Common myeloid progenitor, CD34-positive (primary cell): ENCODE measurements at regions not wholly inside any gene's neighbourhood (a gene's known extent, or its start where the extent isn't known, plus 50 kb on each side); places are given as distances from the start of the nearest gene placed in this dataset.

ENCODE experiments used
- CTCF ChIA-PET: fragments of 350-600 bp; sonication (Branson Sonifier 250); formaldehyde crosslinking; loops from one replicate; lab custom pipeline; 2021; ENCODE audit warnings: antibody characterized with exemption; lab: Charles Lee
- POLR2A ChIA-PET: fragments of 350-600 bp; sonication (Branson Sonifier 250); formaldehyde crosslinking; loops from one replicate; lab custom pipeline; 2021; ENCODE audit warnings: antibody characterized with exemption; lab: Charles Lee
- DNase-seq, 3 donors: peaks; one replicate each; pipeline versions ENCODE4 v3.0.0 to v3.0.0-alpha.2; 2013
- H3K27ac ChIP-seq, 2 experiments: 1 replicate in 1 of 2; 2 replicates in 1 of 2; pipeline ENCODE4 v1.7.0; 2013; ENCODE audit warnings: inconsistent platforms in 2 of 2, low read length in 2 of 2, mild to moderate bottlenecking in 2 of 2, low read depth in 1 of 2, moderate library complexity in 1 of 2; ENCODE audit not compliant: severe bottlenecking in 2 of 2, insufficient read depth in 1 of 2, poor library complexity in 1 of 2
- H3K27me3 ChIP-seq, 5 experiments: replicated peaks in 2 of 5; 1 replicate in 3 of 5; 2 replicates in 2 of 5; pipeline versions ENCODE4 v1.6.1 to v1.7.0; 2013; ENCODE audit warnings: low read length in 4 of 5, mild to moderate bottlenecking in 2 of 5, moderate library complexity in 2 of 5, inconsistent platforms in 1 of 5; ENCODE audit not compliant: insufficient read depth in 5 of 5, control insufficient read depth in 4 of 5
- H3K36me3 ChIP-seq, 4 experiments: 1 replicate in 2 of 4; 2 replicates in 2 of 4; pipeline versions ENCODE4 v1.6.1 to v1.7.0; 2013; ENCODE audit warnings: low read length in 3 of 4, control low read depth in 1 of 4, mild to moderate bottlenecking in 1 of 4; ENCODE audit not compliant: control insufficient read depth in 4 of 4, insufficient read depth in 4 of 4
- H3K4me1 ChIP-seq, 4 experiments: 1 replicate in 3 of 4; 2 replicates in 1 of 4; pipeline versions ENCODE4 v1.6.1 to v1.7.1; 2013; ENCODE audit warnings: low read length in 3 of 4, mild to moderate bottlenecking in 3 of 4, control low read depth in 1 of 4, inconsistent platforms in 1 of 4, moderate library complexity in 1 of 4; ENCODE audit not compliant: control insufficient read depth in 4 of 4, insufficient read depth in 4 of 4; ENCODE audit errors: control extremely low read depth in 1 of 4
- H3K4me3 ChIP-seq, 7 experiments: 1 replicate in 4 of 7; 2 replicates in 3 of 7; pipeline versions ENCODE4 v1.5.1 to v1.7.0; 2013; ENCODE audit warnings: mild to moderate bottlenecking in 7 of 7, low read length in 6 of 7, moderate library complexity in 6 of 7, inconsistent platforms in 2 of 7, low read depth in 2 of 7, control low read depth in 1 of 7; ENCODE audit not compliant: insufficient read depth in 4 of 7, control insufficient read depth in 1 of 7; ENCODE audit errors: extremely low read depth in 1 of 7
- H3K9me3 ChIP-seq, 5 experiments: 1 replicate in 4 of 5; 2 replicates in 1 of 5; pipeline versions ENCODE4 v1.6.1 to v1.7.1; 2013; ENCODE audit warnings: low read length in 4 of 5, mild to moderate bottlenecking in 2 of 5, inconsistent platforms in 1 of 5, low read depth in 1 of 5, moderate library complexity in 1 of 5; ENCODE audit not compliant: control insufficient read depth in 4 of 5, insufficient read depth in 2 of 5; ENCODE audit errors: control extremely low read depth in 1 of 5
- WGBS: methylation state at CpG from one replicate; pipeline ENCODE4 v1.1.5; 2013; ENCODE audit not compliant: insufficient coverage; 5-methylcytosine and 5-hydroxymethylcytosine counted together

- no peak for DNase-seq
- 80% methylated on average over 1 of the region's 2 CpGs for WGBS
- no peaks in the 10 kb centered on the region for H3K27me3 ChIP-seq
- no peaks in the 10 kb centered on the region for H3K36me3 ChIP-seq
- H3K4me3 ChIP-seq = no peak overlapping the region
- POLR2A ChIA-PET = no interaction called here
- H3K27ac ChIP-seq = no peak overlapping the region
- no peaks in the 10 kb centered on the region for H3K4me1 ChIP-seq
- CTCF ChIA-PET = no interaction called here
- H3K9me3 ChIP-seq = no peaks in the 10 kb centered on the region
Observed at GRCh38 chr4:124279741-124280140, 432.8 kb downstream of the ANKRD50 start.

DNA sequence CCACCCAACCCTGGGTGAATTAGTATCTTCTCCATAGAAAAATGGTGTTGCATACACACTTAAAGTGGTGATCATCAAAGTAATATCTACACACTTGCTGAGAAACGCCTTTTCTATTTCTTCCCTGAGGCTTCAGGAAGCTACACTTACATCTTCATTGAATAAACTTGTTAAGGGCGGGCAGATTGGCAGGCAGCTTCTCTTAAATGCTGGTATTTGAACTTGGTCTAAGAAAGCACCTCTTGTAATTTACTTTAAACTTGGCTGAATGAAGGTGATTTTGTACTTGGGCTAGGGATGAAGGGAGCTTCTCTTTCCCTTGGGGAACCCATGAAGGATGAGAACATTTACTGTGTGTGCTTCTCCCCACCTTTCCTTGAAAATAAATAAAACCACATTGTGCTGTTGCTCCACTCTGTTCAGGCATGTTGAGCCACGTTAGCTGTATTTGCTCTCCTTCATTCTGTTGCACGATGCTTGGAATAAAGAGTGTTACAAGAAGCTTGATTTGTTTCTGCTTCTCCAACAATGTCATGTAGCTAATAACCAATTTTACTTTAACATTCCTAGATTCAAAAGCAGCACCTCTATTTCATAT is 430.1 kb downstream of the ANKRD50 start:
- CTCF ChIA-PET = interaction anchor here (1.1 kb wide), 1 partner anchor 21 kb away, joined by 3 read pairs; no protein-coding TSS in a partner anchor
- no peaks in the 10 kb centered on the region for H3K36me3 ChIP-seq
- no peaks in the 10 kb centered on the region for H3K4me1 ChIP-seq
- H3K27me3 ChIP-seq = no peaks in the 10 kb centered on the region
- POLR2A ChIA-PET = no interaction called here
- H3K9me3 ChIP-seq = no peaks in the 10 kb centered on the region
- no peak overlapping the region for H3K4me3 ChIP-seq
- H3K27ac ChIP-seq = no peak overlapping the region
- no peak for DNase-seq
- WGBS = 89% methylated on average over 1 of the region's 4 CpGs

DNA sequence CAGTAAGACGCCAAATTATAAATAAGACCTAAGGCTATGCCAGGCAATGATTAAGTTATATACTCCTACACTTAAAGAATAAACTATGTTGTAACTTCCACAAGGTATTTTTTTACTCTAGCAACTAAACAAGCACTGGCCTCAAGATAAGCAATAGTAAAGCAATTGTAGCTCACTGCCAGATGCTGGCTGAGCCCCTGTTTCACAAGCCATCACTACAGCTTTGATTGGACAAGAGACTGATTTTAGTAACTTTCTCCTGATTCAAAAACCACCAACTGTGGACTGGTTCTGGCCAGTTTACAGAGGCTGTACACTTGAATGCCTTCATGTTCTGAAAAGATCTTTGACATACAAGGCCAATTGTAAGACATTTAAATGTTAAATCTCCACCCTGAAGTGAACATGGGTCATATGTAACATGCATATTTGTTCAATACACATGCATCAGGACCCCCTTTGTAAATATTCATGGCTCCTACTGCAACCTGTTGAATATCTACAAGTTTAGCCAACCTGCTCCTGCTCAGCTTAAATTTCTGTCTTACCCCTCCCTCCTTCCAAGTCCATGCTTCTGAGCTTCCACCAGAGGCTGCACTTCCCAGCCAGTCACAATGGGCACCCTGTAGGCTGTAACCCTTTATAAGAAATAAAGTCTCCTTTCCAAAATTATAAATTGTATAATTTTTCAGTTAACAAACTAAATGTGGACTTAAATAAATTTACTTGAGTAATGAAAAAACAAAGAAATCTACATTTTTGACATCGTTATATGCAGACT is 423.6 kb downstream of the ANKRD50 start:
- no CpG with 5 or more reads among the region's 2 CpGs for WGBS
- POLR2A ChIA-PET = no interaction called here
- CTCF ChIA-PET = no interaction called here

GRCh38 chr4:124290678-124291077 is 421.9 kb downstream of the ANKRD50 start:
- CTCF ChIA-PET = no interaction called here
- Histone ChIP-seq H3K4me1 (no peaks in the 10 kb centered on the region), H3K4me3 (no peak overlapping the region), H3K9me3 (no peaks in the 10 kb centered on the region), H3K27ac (no peak overlapping the region), H3K36me3 (no peaks in the 10 kb centered on the region), H3K27me3 (no peaks in the 10 kb centered on the region)
- POLR2A ChIA-PET = interaction anchor here (0.6 kb wide), 1 partner anchor 1206 kb away, joined by 3 read pairs; no protein-coding TSS in a partner anchor
- DNase-seq = no peak
- WGBS = no CpG with 5 or more reads among the region's 1 CpG

More for the DNA sequence above, 423.6 kb downstream of the ANKRD50 start:
- no peaks in the 10 kb centered on the region for H3K27me3 ChIP-seq
- no peaks in the 10 kb centered on the region for H3K36me3 ChIP-seq
- H3K4me1 ChIP-seq = no peaks in the 10 kb centered on the region
- no peaks in the 10 kb centered on the region for H3K9me3 ChIP-seq
- H3K4me3 ChIP-seq = no peak overlapping the region
- DNase-seq = no peak
- H3K27ac ChIP-seq = no peak overlapping the region

DNA sequence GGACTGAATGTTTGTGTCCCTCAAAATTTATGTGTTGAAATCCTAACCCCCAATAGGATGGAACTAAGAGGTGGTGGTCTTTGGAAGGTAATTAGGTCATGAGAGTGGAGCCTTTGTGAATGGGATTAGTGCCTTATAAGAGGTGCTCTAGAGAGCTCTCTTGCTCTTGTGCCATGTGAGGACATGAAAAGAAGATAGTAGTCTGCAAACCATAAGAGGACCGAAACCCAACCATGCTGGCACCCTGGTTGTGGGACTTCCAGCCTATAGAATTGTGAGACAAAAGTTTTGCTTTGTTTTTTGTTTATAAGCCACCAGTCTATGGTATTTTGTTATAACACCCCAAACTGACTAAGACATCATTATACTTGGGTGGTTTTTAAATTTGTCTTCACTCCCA is 417.1 kb downstream of the ANKRD50 start:
- Histone ChIP-seq H3K4me1 (no peaks in the 10 kb centered on the region), H3K36me3 (no peaks in the 10 kb centered on the region), H3K4me3 (no peak overlapping the region), H3K27ac (no peak overlapping the region), H3K9me3 (no peaks in the 10 kb centered on the region), H3K27me3 (no peaks in the 10 kb centered on the region)
- no CpG with 5 or more reads among the region's 1 CpG for WGBS
- DNase-seq = no peak
- ChIA-PET POLR2A (no interaction called here), CTCF (no interaction called here)

- POLR2A ChIA-PET = no interaction called here
- Histone ChIP-seq H3K27ac (no peak overlapping the region), H3K4me3 (peak overlapping the region in 1 of 7 experiments; percentile 8), H3K27me3 (no peaks in the 10 kb centered on the region), H3K9me3 (no peaks in the 10 kb centered on the region), H3K36me3 (no peaks in the 10 kb centered on the region), H3K4me1 (peaks cover 0 to 13% (median 3%) of the 10 kb centered on the region in 4 experiments)
- 13% methylated on average over 3 of the region's 3 CpGs for WGBS
- DNase-seq = peak in 2 of 3 donors; percentile 23 to 38
- CTCF ChIA-PET = no interaction called here
Observed at GRCh38 chr4:124304941-124305340, 407.6 kb downstream of the ANKRD50 start.

- peaks cover 0 to 13% (median 3%) of the 10 kb centered on the region in 4 experiments for H3K4me1 ChIP-seq
- CTCF ChIA-PET = interaction anchor here (1.0 kb wide), 1 partner anchor 667 kb away, joined by 3 read pairs; no protein-coding TSS in a partner anchor
- 100% methylated on average over 1 of the region's 1 CpG for WGBS
- no peak overlapping the region for H3K27ac ChIP-seq
- H3K36me3 ChIP-seq = no peaks in the 10 kb centered on the region
- DNase-seq = no peak
- no peaks in the 10 kb centered on the region for H3K27me3 ChIP-seq
- H3K9me3 ChIP-seq = no peaks in the 10 kb centered on the region
- POLR2A ChIA-PET = no interaction called here
- no peak overlapping the region for H3K4me3 ChIP-seq
Observed at GRCh38 chr4:124306352-124306751, 406.2 kb downstream of the ANKRD50 start.
